ENCODE measurements at regions not wholly inside any gene's neighbourhood (a gene's known extent, or its start where the extent isn't known, plus 50 kb on each side); places are given as distances from the start of the nearest gene placed in this dataset.
"Not testable (repeated sequence)": the region's sequence is repeated elsewhere in the genome, so short reads cannot be mapped to it uniquely, and the experiment has no call there.

GRCh38 chr6:82624251-82624650 is 260.6 kb downstream of the TPBG start (continued):
- no peak for TF ChIP-seq NKRF (conservative IDR thresholded peaks at IDR 0.05)
- no peak for TF ChIP-seq EGR1 (IDR thresholded peaks at IDR 0.05; ENCODE audit: borderline replicate concordance in 1 of 2, low read depth in 2 of 2, low read length in 2 of 2)

- H3K4me1 ChIP-seq (ENCODE audit: control insufficient read depth, insufficient read depth, low read length); H3K36me3 ChIP-seq (ENCODE audit: control insufficient read depth in 2 of 2, insufficient read depth in 2 of 2, low read length in 1 of 2); in situ Hi-C loops (cut with MboI); RAD21 ChIA-PET (ENCODE audit: unreplicated experiment); H3K4me3 ChIP-seq; intact Hi-C loops (cut with micrococcal nuclease; ENCODE audit: unreplicated experiment); CTCF ChIA-PET; FAIRE-seq; H3K79me2 ChIP-seq (ENCODE audit: control insufficient read depth, insufficient read depth, low read length); BruUV-seq (replicated peaks); POLR2A ChIA-PET; H3K4me2 ChIP-seq (ENCODE audit: control insufficient read depth, insufficient read depth); SMC1A ChIA-PET (ENCODE audit: uncharacterized antibody, unreplicated experiment); ATAC-seq; H4K20me1 ChIP-seq (ENCODE audit: control insufficient read depth, insufficient read depth); DNase-seq (ENCODE audit: low read depth, low spot score); H3K9ac ChIP-seq (ENCODE audit: control insufficient read depth, insufficient read depth, low read length); H3K9me3 ChIP-seq (replicated peaks; ENCODE audit: control insufficient read depth, insufficient read depth, low read length); H2AFZ ChIP-seq (ENCODE audit: control insufficient read depth, low read depth, low read length); H3K27ac ChIP-seq (ENCODE audit: control insufficient read depth, insufficient read depth); H3K27me3 ChIP-seq (replicated peaks in 1 of 2; ENCODE audit: control insufficient read depth in 2 of 2, insufficient read depth in 2 of 2, low read length in 1 of 2): not testable (repeated sequence)
- WGBS (ENCODE audit: insufficient coverage, insufficient replicate concordance, low lambda C conversion rate, missing lambda C conversion rate): 17% methylated on average over 2 of the region's 2 CpGs
These were observed 263.3 kb downstream of the TPBG start for GRCh38 chr6:82626946-82627345.

- DNase-seq (ENCODE audit: low read depth, low spot score): no peak
- no TSS peak for BruUV-seq (replicated peaks)
- RAD21 ChIA-PET (ENCODE audit: unreplicated experiment): no interaction called here
- no peak for TF ChIP-seq NR2C2 (IDR thresholded peaks at IDR 0.05; ENCODE audit: borderline replicate concordance, control insufficient read depth, insufficient read length, low read depth)
- TF ChIP-seq NFYB (IDR thresholded peaks at IDR 0.05; ENCODE audit: insufficient read depth, low read depth, low read length): no peak
- TF ChIP-seq SUZ12 (IDR thresholded peaks at IDR 0.05; ENCODE audit: unreplicated experiment): no peak
- TF ChIP-seq ATF2 (IDR thresholded peaks at IDR 0.05; ENCODE audit: low read length): no peak
- TF ChIP-seq CREB1 (IDR thresholded peaks at IDR 0.05; ENCODE audit: low read depth): no peak
- TF ChIP-seq TAF1 (IDR thresholded peaks at IDR 0.05; ENCODE audit: borderline replicate concordance, low read depth, low read length): no peak
- TF ChIP-seq NRF1 (conservative IDR thresholded peaks at IDR 0.05; ENCODE audit: low read depth, low read length): no peak
- TF ChIP-seq NBN (IDR thresholded peaks at IDR 0.05): no peak
- TF ChIP-seq KAT2A (conservative IDR thresholded peaks at IDR 0.05; ENCODE audit: control insufficient read depth, low read depth, low read length): no peak
- TF ChIP-seq NFXL1 (IDR thresholded peaks at IDR 0.05; ENCODE audit: borderline replicate concordance): no peak
- no peak for TF ChIP-seq ATF3 (IDR thresholded peaks at IDR 0.05; ENCODE audit: borderline replicate concordance, extremely low read depth, low read depth, low read length)
- no peak for TF ChIP-seq MTA2 (IDR thresholded peaks at IDR 0.05; ENCODE audit: low read depth)
These were observed 266.3 kb downstream of the TPBG start for GRCh38 chr6:82629921-82630320.

More at GRCh38 chr6:82629921-82630320, 266.3 kb downstream of the TPBG start:
- H3K36me3 ChIP-seq (ENCODE audit: control insufficient read depth in 2 of 2, insufficient read depth in 2 of 2, low read length in 1 of 2): no peaks in the 10 kb centered on the region
- no peaks in the 10 kb centered on the region for H3K9me3 ChIP-seq (replicated peaks; ENCODE audit: control insufficient read depth, insufficient read depth, low read length)
- ChIA-PET SMC1A (ENCODE audit: uncharacterized antibody, unreplicated experiment) (interaction anchor here (1.1 to 1.2 kb wide), 2 partner anchors 15 to 16 kb away, joined by 3 to 4 read pairs; no protein-coding TSS in a partner anchor), CTCF (no interaction called here), POLR2A (no interaction called here)
- H3K9ac ChIP-seq (ENCODE audit: control insufficient read depth, insufficient read depth, low read length): no peak overlapping the region
- H3K4me3 ChIP-seq: no peak overlapping the region
- H3K4me1 ChIP-seq (ENCODE audit: control insufficient read depth, insufficient read depth, low read length): no peaks in the 10 kb centered on the region
- H3K79me2 ChIP-seq (ENCODE audit: control insufficient read depth, insufficient read depth, low read length): no peaks in the 10 kb centered on the region
- H3K27me3 ChIP-seq (replicated peaks in 1 of 2; ENCODE audit: control insufficient read depth in 2 of 2, insufficient read depth in 2 of 2, low read length in 1 of 2): no peaks in the 10 kb centered on the region
- no peaks in the 10 kb centered on the region for H4K20me1 ChIP-seq (ENCODE audit: control insufficient read depth, insufficient read depth)
- ATAC-seq (no peak), FAIRE-seq (no peak)
- no peak overlapping the region for H3K4me2 ChIP-seq (ENCODE audit: control insufficient read depth, insufficient read depth)
- no peak overlapping the region for H2AFZ ChIP-seq (ENCODE audit: control insufficient read depth, low read depth, low read length)
- 66% methylated on average over 3 of the region's 3 CpGs for WGBS (ENCODE audit: insufficient coverage, insufficient replicate concordance, low lambda C conversion rate, missing lambda C conversion rate)
- H3K27ac ChIP-seq (ENCODE audit: control insufficient read depth, insufficient read depth): no peak overlapping the region
- intact Hi-C loops (cut with micrococcal nuclease; ENCODE audit: unreplicated experiment): no loop called here
- in situ Hi-C loops (cut with MboI): no loop called here
